CD14-positive monocyte (primary cell): ENCODE measurements at regions not wholly inside any gene's neighbourhood (a gene's known extent, or its start where the extent isn't known, plus 50 kb on each side); places are given as distances from the start of the nearest gene placed in this dataset.

Experiments used
- DNase-seq, 3 donors: peaks; one replicate each; pipeline ENCODE4 v3.0.0-alpha.2; 2011 to 2022
- H2AFZ ChIP-seq: 2 replicates; pipeline ENCODE4 v1.6.0; 2012; ENCODE audit warnings: mild to moderate bottlenecking, low read depth, low read length, inconsistent platforms; ENCODE audit not compliant: insufficient read depth, poor library complexity, severe bottlenecking
- H3K27ac ChIP-seq, 2 donors: 1 replicate in 1 of 2; 2 replicates in 1 of 2; pipeline ENCODE4 v1.5.1; 2012 to 2013; ENCODE audit warnings: low read length in 2 of 2, control low read depth in 1 of 2, inconsistent platforms in 1 of 2, low read depth in 1 of 2, mild to moderate bottlenecking in 1 of 2
- H3K27me3 ChIP-seq, 2 donors: one replicate each; pipeline versions ENCODE4 v1.6.0 to v1.6.1; 2011 to 2013; ENCODE audit warnings: low read length in 2 of 2; ENCODE audit not compliant: control insufficient read depth in 2 of 2, insufficient read depth in 2 of 2
- H3K36me3 ChIP-seq, 2 donors: replicated peaks in 1 of 2; 1 replicate in 1 of 2; 2 replicates in 1 of 2; pipeline versions ENCODE4 v1.5.1 to v1.6.1; 2012 to 2013; ENCODE audit warnings: low read length in 2 of 2, control low read depth in 1 of 2, inconsistent platforms in 1 of 2, mild to moderate bottlenecking in 1 of 2; ENCODE audit not compliant: insufficient read depth in 2 of 2, control insufficient read depth in 1 of 2
- H3K4me1 ChIP-seq, 2 donors: 1 replicate in 1 of 2; 2 replicates in 1 of 2; pipeline versions ENCODE4 v1.5.1 to v1.6.1; 2012 to 2013; ENCODE audit warnings: low read length in 2 of 2, control low read depth in 1 of 2, inconsistent platforms in 1 of 2, mild to moderate bottlenecking in 1 of 2, moderate library complexity in 1 of 2; ENCODE audit not compliant: insufficient read depth in 2 of 2, control insufficient read depth in 1 of 2
- H3K4me2 ChIP-seq: replicated peaks from 2 replicates; pipeline ENCODE3; 2012; ENCODE audit warnings: low read length, moderate library complexity, mild to moderate bottlenecking; ENCODE audit not compliant: poor library complexity, severe bottlenecking; ENCODE audit errors: extremely low read depth
- H3K4me3 ChIP-seq, 3 experiments: fragments of 200-600 bp in 1 of 3; sonication (generic) in 1 of 3; replicated peaks in 1 of 3; 1 replicate in 2 of 3; 2 replicates in 1 of 3; pipeline ENCODE4 v1.5.1; 2011 to 2013; ENCODE audit warnings: low read length in 3 of 3, mild to moderate bottlenecking in 3 of 3, control low read depth in 2 of 3, low read depth in 2 of 3, inconsistent platforms in 1 of 3, moderate library complexity in 1 of 3
- H3K79me2 ChIP-seq: 2 replicates; pipeline ENCODE4 v1.6.0; 2012; ENCODE audit warnings: mild to moderate bottlenecking, control low read depth, inconsistent platforms, low read length, moderate library complexity; ENCODE audit not compliant: insufficient read depth
- H3K9ac ChIP-seq: 2 replicates; pipeline ENCODE4 v1.6.0; 2017; ENCODE audit warnings: low read length, mild to moderate bottlenecking; ENCODE audit not compliant: insufficient read depth, poor library complexity, severe bottlenecking
- H3K9me3 ChIP-seq, 2 donors: replicated peaks in 1 of 2; 1 replicate in 1 of 2; 2 replicates in 1 of 2; pipeline versions ENCODE4 v1.5.1 to v1.6.1; 2012 to 2013; ENCODE audit warnings: low read length in 2 of 2, control low read depth in 1 of 2; ENCODE audit not compliant: control insufficient read depth in 1 of 2, insufficient read depth in 1 of 2
- H4K20me1 ChIP-seq: 2 replicates; pipeline ENCODE4 v1.6.0; 2012; ENCODE audit warnings: mild to moderate bottlenecking, low read length, control low read depth, moderate library complexity; ENCODE audit not compliant: insufficient read depth
- H3K27ac Mint-ChIP-seq, 7 donors: one replicate each; pipeline ENCODE4 v1.8.0; 2020; ENCODE audit warnings: mild to moderate bottlenecking in 7 of 7, mixed read lengths in 7 of 7, moderate library complexity in 6 of 7, inconsistent platforms in 2 of 7
- H3K27me3 Mint-ChIP-seq, 3 donors: one replicate each; pipeline ENCODE4 v1.8.0; 2021 to 2022; ENCODE audit warnings: low read depth in 3 of 3, mild to moderate bottlenecking in 3 of 3, mixed read lengths in 3 of 3, moderate library complexity in 3 of 3, inconsistent platforms in 1 of 3
- H3K36me3 Mint-ChIP-seq, 2 donors: one replicate each; pipeline ENCODE4 v1.8.0; 2020; ENCODE audit warnings: mixed read lengths in 2 of 2, inconsistent platforms in 1 of 2, mild to moderate bottlenecking in 1 of 2
- H3K4me1 Mint-ChIP-seq: one replicate; pipeline ENCODE4 v1.8.0; 2020; ENCODE audit warnings: mild to moderate bottlenecking, mixed read lengths
- H3K4me3 Mint-ChIP-seq, 2 donors: one replicate each; pipeline ENCODE4 v1.8.0; 2020; ENCODE audit warnings: mild to moderate bottlenecking in 2 of 2, mixed read lengths in 2 of 2, moderate library complexity in 1 of 2
- H3K9me3 Mint-ChIP-seq, 7 donors: one replicate each; pipeline ENCODE4 v1.8.0; 2020 to 2022; ENCODE audit warnings: mixed read lengths in 7 of 7, mild to moderate bottlenecking in 6 of 7, moderate library complexity in 6 of 7, inconsistent platforms in 2 of 7
- CTCF ChIP-seq: fragments of 200-600 bp; IDR thresholded peaks from one replicate; pipeline ENCODE4 v1.8.0; 2022; ENCODE audit warnings: antibody characterized with exemption, mild to moderate bottlenecking
- WGBS: methylation state at CpG from one replicate; pipeline ENCODE4 v1.1.5; 2013; ENCODE audit warnings: missing lambda C conversion rate; ENCODE audit not compliant: insufficient coverage; 5-methylcytosine and 5-hydroxymethylcytosine counted together
- intact Hi-C, 2 donors: fragments of 100-400 bp; cut with micrococcal nuclease; formaldehyde crosslinking; loops; one replicate each; pipeline versions ENCODE4 v1.15.0 to v1.15.1; 2023

DNA sequence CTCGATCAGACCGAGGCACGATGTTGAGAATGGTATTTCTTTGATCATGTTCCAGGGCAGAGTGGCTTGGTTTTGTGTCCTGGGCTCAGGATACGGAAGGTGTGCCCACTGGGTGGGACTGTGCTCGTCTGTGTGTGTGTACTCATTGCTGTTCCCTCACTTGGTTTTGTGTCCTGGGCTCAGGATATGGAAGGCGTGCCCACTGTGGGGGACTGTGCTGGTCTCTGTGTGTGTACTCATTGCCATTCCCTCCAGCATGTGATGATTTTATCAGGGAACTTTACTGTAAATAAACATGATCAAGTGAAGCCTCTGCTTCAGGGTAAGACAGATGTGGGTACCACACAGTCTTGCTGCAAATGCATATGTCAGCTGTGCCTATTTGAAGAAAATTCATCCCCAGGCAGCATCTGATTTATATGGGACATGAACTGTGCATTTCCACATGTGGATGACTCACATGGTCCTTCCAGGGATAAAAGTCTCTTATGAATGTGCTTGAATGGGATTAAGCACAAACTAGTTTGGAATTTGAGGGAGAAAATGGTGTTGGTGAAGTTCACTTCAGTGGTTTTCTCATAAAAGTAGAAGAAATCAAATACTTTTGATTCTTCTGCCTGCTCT is 274.3 kb downstream of the QKI start:
- H3K36me3 ChIP-seq = no peaks in the 10 kb centered on the region
- H3K27ac Mint-ChIP-seq = peak overlapping the region in 1 of 7 donors; percentile 11
- DNase-seq = no peak
- no peak overlapping the region for H3K9ac ChIP-seq
- H3K4me1 Mint-ChIP-seq = no peaks in the 10 kb centered on the region
- intact Hi-C loops = no loop called here
- H3K4me2 ChIP-seq = no peak overlapping the region
- H3K79me2 ChIP-seq = no peaks in the 10 kb centered on the region
- peaks cover 7 to 29% of the 10 kb centered on the region in 2 donors for H3K27me3 ChIP-seq
- peaks cover 13 to 51% (median 35%) of the 10 kb centered on the region in 3 donors for H3K27me3 Mint-ChIP-seq
- H3K36me3 Mint-ChIP-seq = no peaks in the 10 kb centered on the region
- WGBS = 99% methylated on average over 5 of the region's 6 CpGs
- H3K4me3 Mint-ChIP-seq = no peak overlapping the region
- H4K20me1 ChIP-seq = no peaks in the 10 kb centered on the region
- no peak overlapping the region for H2AFZ ChIP-seq
- no peak overlapping the region for H3K27ac ChIP-seq
- no peaks in the 10 kb centered on the region for H3K4me1 ChIP-seq
- TF ChIP-seq CTCF = no peak
- H3K4me3 ChIP-seq = no peak overlapping the region
- peaks cover 0 to 2% (median under 1%) of the 10 kb centered on the region in 7 donors for H3K9me3 Mint-ChIP-seq
- H3K9me3 ChIP-seq = no peaks in the 10 kb centered on the region

- H3K4me3 Mint-ChIP-seq = no peak overlapping the region
- H3K9me3 ChIP-seq = no peaks in the 10 kb centered on the region
- no peaks in the 10 kb centered on the region for H3K36me3 Mint-ChIP-seq
- no peak overlapping the region for H3K4me3 ChIP-seq
- H3K79me2 ChIP-seq = no peaks in the 10 kb centered on the region
- no peak overlapping the region for H3K9ac ChIP-seq
- peaks cover 5 to 29% of the 10 kb centered on the region in 2 donors for H3K27me3 ChIP-seq
- H3K4me1 Mint-ChIP-seq = no peaks in the 10 kb centered on the region
- no peak overlapping the region for H3K27ac Mint-ChIP-seq
- H3K27me3 Mint-ChIP-seq = peaks cover 13 to 50% (median 31%) of the 10 kb centered on the region in 3 donors
- no CpG with 5 or more reads among the region's 2 CpGs for WGBS
- no peak overlapping the region for H2AFZ ChIP-seq
- no peaks in the 10 kb centered on the region for H3K4me1 ChIP-seq
- intact Hi-C loops = no loop called here
- no peaks in the 10 kb centered on the region for H4K20me1 ChIP-seq
- H3K4me2 ChIP-seq = no peak overlapping the region
- peaks cover 0 to 6% (median 2%) of the 10 kb centered on the region in 7 donors for H3K9me3 Mint-ChIP-seq
- no peak for TF ChIP-seq CTCF
- DNase-seq = no peak
- no peaks in the 10 kb centered on the region for H3K36me3 ChIP-seq
- H3K27ac ChIP-seq = no peak overlapping the region
Observed at GRCh38 chr6:163687075-163687474, 272.6 kb downstream of the QKI start.
